GM21515 (cell line): ENCODE measurements at regions not wholly inside any gene's neighbourhood (a gene's known extent, or its start where the extent isn't known, plus 50 kb on each side); places are given as distances from the start of the nearest gene placed in this dataset.
"Not testable (repeated sequence)": the region's sequence is repeated elsewhere in the genome, so short reads cannot be mapped to it uniquely, and the experiment has no call there.

Source experiments
- ATAC-seq: cut with Tn5 transposase; IDR thresholded peaks from one replicate; pipeline ENCODE4 v1.9.1; 2021; ENCODE audit not compliant: unreplicated experiment

GRCh38 chr1:204780630-204781029 is 90.0 kb upstream of the NFASC start:
- ATAC-seq = no peak

DNA sequence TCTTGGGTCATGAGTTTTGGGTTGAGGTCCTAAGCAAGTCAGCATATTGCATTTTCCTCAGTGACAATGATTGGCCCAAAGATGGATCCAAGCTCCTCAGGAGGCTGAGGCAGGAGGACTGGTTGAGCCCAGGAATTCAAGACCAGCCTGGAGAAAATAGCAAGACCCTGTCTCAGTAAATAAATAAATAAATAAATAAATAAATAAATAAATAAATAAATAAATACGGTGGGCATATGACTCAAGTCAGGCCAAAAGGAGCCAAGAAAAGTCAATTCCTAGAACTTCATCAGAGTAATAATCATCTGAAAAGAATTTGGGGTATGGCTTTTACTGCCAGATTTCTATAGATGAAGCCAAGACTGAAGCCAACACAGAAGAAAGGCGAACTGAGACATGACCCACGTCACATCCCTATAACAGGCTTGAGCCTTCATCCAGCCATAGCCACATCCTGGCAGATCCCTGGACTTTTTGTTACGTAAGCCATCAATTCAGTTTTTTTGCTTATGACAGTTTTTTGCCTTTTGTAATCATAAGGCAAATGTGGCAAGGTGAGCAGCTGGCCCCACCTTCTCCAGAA is 88.5 kb upstream of the NFASC start:
- ATAC-seq = no peak

DNA sequence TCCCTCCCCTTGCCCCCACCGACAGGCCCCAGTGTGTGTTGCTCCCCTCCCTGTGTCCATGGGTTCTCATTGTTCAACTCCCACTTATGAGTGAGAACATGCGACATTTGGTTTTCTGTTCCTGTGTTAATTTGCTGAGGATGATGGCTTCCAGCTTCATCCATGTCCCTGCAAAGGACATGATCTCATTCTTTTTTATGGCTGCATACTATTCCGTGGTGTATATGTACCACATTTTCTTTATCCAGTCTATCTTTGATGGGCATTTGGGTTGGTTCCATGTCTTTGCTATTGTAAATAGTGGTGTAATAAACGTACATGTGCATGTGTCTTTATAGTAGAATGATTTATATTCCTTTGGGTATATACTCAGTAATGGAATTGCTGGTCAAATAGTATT is 85.6 kb upstream of the NFASC start:
- not testable (repeated sequence) for ATAC-seq

DNA sequence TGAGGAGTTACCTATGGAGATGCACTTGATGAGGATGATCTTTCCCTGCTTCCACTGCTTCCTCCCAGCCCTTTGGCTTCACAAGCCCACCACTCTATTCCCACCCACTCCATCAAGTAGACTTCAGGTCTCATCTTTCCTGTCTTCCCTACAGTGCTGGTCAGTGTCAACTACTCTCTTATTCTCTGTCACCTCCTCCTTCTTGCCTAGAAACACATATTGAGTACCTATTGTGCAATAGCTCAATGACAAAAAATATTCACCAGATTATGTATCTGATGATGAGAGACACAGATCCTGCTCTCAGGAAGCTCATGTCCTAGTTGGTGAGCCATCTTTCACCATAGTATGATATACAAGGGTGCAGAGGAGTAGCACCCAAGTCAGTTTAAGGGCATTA is 82.2 kb upstream of the NFASC start:
- no peak for ATAC-seq

DNA sequence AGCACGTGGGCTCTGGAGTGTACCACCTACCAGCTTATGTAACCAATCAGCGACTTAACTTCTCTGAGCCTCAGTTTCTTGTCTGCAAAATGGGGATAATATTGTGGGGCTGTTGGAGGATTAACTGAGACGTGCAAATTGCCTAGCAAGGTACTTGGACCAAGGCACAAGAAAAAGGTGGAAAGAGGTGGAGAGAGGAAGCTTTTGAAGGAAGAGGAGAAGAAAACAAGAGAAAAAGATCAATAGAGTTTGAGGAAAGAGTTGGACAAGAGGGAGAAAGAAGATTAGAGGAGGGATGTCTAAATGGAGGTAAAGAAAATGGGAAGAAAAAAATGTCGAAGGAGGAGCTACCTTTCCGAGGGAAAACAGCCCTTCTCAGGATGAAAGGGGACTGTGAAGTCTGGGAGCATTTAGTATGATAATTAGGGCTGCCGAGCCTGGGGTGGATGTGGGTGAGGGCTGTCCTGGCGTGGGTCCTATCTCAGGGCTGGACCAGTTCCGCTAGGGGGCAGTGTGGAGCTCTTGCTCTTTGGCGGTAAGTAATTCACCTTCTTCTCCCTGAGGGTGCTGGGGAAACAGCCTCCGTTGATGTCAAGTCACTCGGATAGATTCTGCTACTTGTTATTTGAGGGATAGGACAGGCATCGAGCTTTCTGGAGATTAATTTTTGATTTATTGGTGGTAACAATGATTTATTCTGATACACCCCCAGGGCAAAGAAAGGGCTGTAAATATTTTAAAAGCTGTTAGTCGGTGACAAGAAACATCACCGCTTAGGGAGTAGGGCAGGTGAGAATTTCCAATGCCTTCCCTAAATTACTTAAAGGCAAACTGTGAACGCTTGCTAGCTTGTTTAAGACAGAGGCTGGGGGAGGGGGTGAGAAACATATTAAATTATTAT is 79.0 kb upstream of the NFASC start:
- no peak for ATAC-seq

DNA sequence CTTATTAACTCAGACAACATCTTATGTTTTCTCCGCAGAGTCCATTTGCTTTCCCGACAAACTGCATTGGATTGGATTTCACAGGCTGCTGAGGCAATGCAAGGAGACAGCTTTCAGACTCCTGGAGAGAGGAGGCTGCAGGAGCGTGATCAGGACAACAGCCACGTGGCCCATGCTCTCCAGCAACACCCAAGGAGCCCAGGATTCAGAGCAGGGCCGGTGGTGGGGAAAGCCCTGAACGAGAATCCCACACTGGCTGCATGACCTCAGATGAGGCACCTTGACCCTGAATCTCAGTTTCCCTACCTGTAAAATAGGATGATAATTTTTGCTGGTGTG is 78.3 kb upstream of the NFASC start:
- no peak for ATAC-seq

DNA sequence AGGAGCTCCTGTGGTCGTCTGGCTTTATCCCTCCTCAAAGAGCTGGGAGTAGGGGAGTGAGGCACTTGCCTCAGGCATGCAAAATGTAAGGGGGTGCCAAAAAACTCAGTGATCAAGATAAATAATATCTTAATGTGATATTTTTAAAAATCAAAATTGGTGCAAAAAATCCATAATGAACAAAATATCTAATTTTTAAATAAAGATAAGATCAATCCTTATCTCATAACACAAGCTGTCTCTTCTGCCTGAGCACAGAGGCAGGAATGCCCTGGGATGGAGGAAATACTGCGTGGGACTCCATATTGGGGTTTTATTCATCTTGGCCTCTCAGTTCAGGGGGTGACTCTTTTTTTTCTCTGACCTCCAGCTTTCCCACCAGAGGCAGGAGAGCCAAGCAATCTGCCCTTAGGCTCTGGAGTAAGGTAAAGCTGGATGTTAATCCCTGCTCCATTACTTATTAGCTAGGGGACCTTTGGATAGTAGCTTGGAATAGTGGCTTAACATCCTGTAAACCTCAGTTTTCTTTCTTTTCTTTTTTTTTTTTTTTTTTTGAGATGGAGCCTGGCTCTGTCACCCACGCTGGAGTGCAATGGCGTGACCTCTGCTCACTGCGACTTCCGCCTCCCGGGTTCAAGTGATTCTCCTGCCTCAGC is 77.3 kb upstream of the NFASC start:
- ATAC-seq = no peak

- not testable (repeated sequence) for ATAC-seq
These were observed 73.8 kb upstream of the NFASC start for GRCh38 chr1:204796886-204797285.

GRCh38 chr1:204797401-204797800 is 73.3 kb upstream of the NFASC start:
- no peak for ATAC-seq

DNA sequence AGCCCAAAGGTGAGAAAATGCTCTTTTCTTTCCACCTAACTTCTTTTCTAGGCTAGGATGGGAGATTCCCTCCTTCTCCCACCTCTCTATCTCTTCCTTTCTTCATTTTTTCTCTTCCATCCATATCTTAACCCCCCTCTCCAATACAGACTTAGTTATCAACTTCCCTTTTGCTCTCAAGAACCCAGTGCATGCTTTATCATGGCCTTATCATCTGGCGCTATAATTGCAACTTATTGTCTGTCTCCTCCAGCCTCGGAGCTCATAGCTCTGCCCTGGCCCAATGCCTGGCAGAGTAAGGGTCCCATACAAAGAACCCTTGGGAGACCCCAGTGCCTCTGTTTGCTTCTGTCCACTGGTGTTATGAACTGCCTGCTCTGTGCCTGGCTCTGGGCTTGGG is 71.0 kb upstream of the NFASC start:
- ATAC-seq = no peak

- no peak for ATAC-seq
These were observed 69.5 kb upstream of the NFASC start for GRCh38 chr1:204801211-204801610.

- no peak for ATAC-seq
These were observed 68.1 kb upstream of the NFASC start for GRCh38 chr1:204802401-204803175.

- no peak for ATAC-seq
These were observed 67.1 kb upstream of the NFASC start for GRCh38 chr1:204803607-204804006.

DNA sequence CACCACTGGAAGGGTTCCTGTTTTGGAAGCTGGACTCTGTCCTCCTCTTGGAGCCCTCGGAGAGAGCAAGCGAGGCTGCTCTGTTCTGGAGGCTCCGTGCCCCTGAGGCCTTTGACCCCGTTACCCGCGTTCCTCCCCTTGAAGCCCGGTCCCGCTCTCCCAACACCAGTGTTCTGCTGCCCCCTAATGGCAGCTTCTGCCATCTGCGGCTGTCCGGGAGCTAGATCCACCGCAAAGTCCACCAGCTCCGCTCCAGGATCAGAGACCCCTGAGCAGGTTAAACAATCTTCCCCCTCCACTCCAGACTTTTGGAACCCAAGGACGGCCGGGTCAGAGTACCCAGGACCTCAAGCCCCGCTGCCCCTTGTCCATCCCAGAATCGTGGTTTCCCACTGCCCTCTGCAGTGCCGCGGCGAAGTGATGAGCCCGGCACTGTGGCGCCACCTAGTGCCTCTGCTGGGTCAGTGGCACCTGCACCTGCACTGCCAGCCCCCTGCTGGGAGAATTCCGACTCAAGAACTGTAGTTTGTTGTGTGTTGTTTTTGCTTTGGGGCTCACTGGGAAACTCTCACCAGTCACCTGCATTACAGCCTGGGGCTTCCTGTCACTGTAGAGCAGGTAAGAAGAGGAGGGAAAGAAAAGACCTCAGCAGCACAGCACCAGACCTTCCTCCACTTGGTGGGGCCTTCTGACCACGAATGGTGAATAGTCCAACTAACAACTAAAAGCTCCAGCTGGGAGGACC is 63.5 kb upstream of the NFASC start:
- ATAC-seq = peak; percentile 90

- no peak for ATAC-seq
These were observed 61.2 kb upstream of the NFASC start for GRCh38 chr1:204809488-204809887.

DNA sequence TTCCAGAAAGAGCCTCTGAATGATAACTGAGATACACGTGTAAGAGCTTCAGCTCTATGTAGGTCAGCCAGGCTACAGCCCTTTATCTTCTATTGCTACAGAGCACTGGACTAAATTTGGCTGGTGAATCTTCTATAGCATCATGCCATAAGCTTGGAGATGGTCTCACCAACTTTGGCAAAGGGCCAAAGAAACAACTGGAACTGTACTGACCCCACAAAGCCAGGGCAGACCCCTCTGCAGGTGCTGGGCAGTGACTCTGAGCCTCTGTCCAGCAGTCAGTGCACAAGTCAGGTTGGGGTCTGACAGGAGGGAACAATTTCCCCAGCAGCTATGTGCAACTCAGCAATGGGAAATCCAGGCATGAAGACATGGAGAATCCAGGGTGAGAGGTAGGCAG is 57.8 kb upstream of the NFASC start:
- ATAC-seq = no peak

- no peak for ATAC-seq
These were observed 57.1 kb upstream of the NFASC start for GRCh38 chr1:204813522-204813921.

DNA sequence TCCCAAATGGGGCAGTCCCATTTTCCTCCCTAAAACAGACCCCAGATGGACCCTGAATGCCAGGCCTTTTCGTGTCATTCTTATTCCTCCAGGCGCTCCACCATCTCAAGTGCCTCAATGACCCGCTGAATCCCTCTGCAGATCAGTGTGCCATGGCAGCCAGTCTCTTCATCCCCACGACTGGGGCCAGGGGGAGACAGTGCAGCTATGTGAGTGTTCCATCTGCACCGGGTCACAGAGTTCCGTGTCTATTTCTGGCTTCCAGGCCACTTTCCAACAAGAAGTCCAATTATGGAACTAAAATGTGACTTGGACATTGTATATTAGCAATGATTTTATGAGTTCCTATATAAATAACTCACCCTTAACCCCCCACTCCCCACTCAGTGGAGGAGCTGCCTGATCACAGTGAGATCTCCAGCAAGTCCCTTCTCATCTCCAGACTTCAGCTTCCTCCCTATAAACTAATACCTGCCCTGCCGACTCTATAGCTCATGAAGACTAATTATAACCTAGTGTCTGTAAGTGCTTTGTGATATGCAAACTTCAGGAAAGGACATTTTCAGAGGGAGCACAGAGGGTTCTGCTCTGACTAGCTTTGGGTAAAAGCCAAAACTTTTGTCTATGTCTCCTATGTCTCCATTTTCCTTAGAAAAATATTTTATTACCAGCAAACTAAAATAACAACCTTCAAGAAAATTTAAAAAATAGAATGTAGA is 56.3 kb upstream of the NFASC start:
- ATAC-seq = no peak

- no peak for ATAC-seq
These were observed 53.3 kb upstream of the NFASC start for GRCh38 chr1:204817341-204817740.

DNA sequence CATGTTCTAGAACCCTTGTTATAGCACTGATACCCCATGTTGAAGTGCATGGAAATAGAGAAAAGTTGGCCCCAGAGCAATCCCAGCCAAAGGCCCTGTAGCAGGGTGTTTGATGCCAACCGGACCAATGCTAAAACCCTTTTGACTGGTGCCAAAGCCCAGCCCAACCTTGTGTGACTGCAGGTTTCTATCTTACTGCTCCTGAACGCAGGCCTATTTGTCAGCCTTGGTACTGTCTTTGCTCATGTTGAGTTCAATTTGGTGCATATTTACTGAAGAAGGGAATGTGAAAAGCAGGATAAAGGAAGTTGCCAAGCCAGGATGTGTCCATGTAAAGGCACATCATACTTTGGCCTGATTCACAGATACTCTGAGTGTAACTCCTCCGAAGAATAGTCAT is 51.7 kb upstream of the NFASC start:
- ATAC-seq = no peak
